Right atrium auricular region (tissue), 2 donors: ENCODE measurements at regions not wholly inside any gene's neighbourhood (a gene's known extent, or its start where the extent isn't known, plus 50 kb on each side); places are given as distances from the start of the nearest gene placed in this dataset.

Experiments
- DNase-seq: peaks from one replicate; pipeline ENCODE4 v3.0.0-alpha.2; 2019; ENCODE audit warnings: low spot score
- H3K27ac ChIP-seq, 2 donors: fragments of 200-600 bp; sonication (generic); 1 replicate in 1 of 2; 2 replicates in 1 of 2; pipeline ENCODE4 v1.5.1; 2016 to 2019
- H3K27me3 ChIP-seq, 2 donors: fragments of 200-600 bp; sonication (generic); one replicate each; pipeline versions ENCODE4 v1.5.1 to v1.6.0; 2017 to 2019
- H3K36me3 ChIP-seq: fragments of 200-600 bp; sonication (generic); one replicate; pipeline ENCODE4 v1.5.1; 2016
- H3K4me1 ChIP-seq, 2 donors: fragments of 200-600 bp; sonication (generic); one replicate each; pipeline versions ENCODE4 v1.5.1 to v1.6.0; 2017 to 2019
- H3K4me3 ChIP-seq, 2 donors: fragments of 200-600 bp; sonication (generic); 1 replicate in 1 of 2; 2 replicates in 1 of 2; pipeline ENCODE4 v1.5.1; 2017 to 2019; ENCODE audit warnings: mild to moderate bottlenecking in 1 of 2, moderate library complexity in 1 of 2
- H3K9me3 ChIP-seq, 2 donors: fragments of 200-600 bp; sonication (generic); one replicate each; pipeline ENCODE4 v1.5.1; 2019
- TF ChIP-seq, protein P1 (sequence below), 2 donors: fragments of 200-600 bp; sonication (generic); IDR thresholded peaks; one replicate each; pipeline ENCODE4 v1.5.1; 2019; ENCODE audit warnings: antibody characterized with exemption in 2 of 2

DNA sequence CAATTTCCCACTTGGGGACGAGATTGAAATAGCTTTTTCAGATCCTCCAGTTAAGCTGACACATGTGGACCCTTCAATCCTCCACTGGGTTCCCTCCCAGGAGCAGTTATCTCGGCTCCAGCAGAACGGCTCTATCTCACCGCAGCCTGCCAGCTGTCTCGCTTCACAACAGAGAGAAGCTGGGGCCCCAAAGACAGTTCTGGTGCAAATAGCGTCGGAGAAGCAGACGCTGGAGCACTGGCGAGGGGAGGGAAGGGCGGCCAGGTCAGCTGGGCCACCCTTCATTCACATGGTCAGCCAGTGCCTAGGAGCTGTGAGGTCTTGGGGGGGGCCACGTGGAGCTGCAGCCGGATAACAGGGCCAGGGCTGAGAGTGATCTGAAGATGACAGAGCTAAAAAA, 141.3 kb upstream of the SDK2 start:
- peaks cover 0 to 5% of the 10 kb centered on the region in 2 donors for H3K27me3 ChIP-seq
- H3K36me3 ChIP-seq = no peaks in the 10 kb centered on the region
- no peak for DNase-seq

DNA sequence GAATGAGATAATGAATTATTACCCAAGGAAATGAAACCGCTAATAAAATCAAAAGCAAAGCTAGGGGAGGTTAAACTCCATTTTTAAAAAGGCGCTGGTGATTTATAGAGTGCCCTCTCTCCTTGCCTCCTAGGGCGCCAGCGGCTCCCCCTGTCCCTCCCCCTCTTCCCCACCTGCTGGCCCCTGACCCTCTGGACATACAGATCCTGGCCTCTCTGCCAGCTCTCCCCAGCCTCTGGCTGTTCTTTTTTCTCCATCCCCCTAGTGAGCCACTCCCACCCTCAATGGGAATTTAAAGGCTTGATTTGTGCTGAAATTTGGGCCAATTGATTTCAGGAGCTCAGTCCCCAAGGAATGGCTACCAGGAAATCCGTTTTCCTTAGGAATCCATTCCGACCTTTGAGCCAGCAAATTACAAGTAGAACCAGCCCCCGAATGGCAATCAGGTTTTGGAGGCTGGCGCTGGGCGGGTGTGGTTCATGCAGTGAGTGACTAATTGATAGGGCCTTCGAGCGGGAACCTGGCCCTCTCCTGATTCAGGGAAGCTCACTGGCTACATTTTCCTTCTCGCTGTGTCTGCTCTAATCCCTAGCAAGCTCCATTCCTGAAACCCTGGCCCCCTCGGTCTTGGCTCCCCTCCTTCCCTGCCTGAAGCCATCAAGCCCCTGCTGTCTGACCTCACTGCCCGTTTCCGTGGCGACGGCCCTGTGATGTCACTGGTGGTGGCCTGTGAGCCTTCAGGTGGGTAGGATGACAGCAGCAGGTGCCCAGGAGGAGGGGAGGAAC, 141.9 kb upstream of the SDK2 start:
- Histone ChIP-seq H3K27me3 (peaks cover 0 to 5% of the 10 kb centered on the region in 2 donors), H3K4me3 (no peak overlapping the region), H3K27ac (no peak overlapping the region), H3K9me3 (no peaks in the 10 kb centered on the region), H3K36me3 (no peaks in the 10 kb centered on the region), H3K4me1 (peaks cover 0 to 15% of the 10 kb centered on the region in 2 donors)
- TF ChIP-seq, protein P1, sequence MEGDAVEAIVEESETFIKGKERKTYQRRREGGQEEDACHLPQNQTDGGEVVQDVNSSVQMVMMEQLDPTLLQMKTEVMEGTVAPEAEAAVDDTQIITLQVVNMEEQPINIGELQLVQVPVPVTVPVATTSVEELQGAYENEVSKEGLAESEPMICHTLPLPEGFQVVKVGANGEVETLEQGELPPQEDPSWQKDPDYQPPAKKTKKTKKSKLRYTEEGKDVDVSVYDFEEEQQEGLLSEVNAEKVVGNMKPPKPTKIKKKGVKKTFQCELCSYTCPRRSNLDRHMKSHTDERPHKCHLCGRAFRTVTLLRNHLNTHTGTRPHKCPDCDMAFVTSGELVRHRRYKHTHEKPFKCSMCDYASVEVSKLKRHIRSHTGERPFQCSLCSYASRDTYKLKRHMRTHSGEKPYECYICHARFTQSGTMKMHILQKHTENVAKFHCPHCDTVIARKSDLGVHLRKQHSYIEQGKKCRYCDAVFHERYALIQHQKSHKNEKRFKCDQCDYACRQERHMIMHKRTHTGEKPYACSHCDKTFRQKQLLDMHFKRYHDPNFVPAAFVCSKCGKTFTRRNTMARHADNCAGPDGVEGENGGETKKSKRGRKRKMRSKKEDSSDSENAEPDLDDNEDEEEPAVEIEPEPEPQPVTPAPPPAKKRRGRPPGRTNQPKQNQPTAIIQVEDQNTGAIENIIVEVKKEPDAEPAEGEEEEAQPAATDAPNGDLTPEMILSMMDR (IDR thresholded peaks at IDR 0.05) = no peak
- DNase-seq = no peak

More for the DNA sequence above, 141.3 kb upstream of the SDK2 start:
- Histone ChIP-seq H3K27ac (no peak overlapping the region), H3K9me3 (no peaks in the 10 kb centered on the region), H3K4me1 (peaks cover 0 to 15% of the 10 kb centered on the region in 2 donors), H3K4me3 (no peak overlapping the region)
- TF ChIP-seq, protein P1 (IDR thresholded peaks at IDR 0.05) = no peak

DNA sequence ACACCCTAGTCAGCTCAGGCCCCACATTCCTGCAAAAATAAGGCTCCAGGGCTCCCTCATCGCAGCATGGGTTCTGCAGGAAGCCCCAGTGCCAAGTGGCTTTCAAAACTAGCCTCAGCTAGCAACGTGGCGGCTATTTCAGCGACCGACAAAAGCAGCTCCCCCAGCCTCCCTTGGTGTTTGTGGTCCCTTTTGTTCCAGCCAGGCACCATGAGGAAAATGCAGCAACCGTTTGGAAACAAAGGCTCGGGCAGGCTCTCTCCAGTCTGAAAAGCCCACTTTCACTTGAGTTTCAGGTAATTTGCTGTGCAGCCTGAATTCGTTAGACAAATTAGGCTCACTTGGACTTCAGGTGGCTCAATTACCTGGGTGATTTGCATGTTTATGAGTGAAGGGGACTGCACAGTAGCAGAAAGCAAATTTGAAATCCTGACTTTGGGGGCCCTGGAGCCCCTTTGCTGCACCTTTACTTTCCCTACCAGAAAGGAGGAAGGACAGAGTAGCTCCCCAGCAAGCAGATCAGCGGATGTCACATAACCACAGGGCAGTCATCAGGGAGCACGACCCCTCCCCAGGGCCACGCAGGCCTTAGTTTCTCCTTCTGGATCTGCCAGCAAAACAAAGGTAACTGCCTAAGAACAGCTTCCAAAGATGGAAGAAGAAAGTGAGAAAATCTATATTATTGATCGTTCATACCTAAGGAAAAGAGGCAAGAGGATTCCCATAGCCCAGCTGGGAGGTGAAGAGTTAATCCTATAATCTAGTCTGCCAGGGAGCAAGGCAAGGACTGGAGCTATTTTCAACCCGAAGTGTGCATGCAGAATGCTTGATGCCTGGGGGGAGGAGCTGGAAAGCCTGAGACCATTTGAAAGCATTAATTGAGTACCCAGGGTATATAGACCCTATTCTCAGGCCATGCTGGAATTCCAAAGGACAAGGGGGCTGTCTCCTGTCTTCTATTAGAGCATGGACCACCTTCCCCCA, 143.1 kb upstream of the SDK2 start:
- Histone ChIP-seq H3K27me3 (peaks cover 0 to 5% of the 10 kb centered on the region in 2 donors), H3K27ac (no peak overlapping the region), H3K4me1 (peaks cover 0 to 15% of the 10 kb centered on the region in 2 donors), H3K4me3 (no peak overlapping the region), H3K9me3 (no peaks in the 10 kb centered on the region), H3K36me3 (no peaks in the 10 kb centered on the region)
- TF ChIP-seq, protein P1 (IDR thresholded peaks at IDR 0.05) = no peak
- DNase-seq = no peak

DNA sequence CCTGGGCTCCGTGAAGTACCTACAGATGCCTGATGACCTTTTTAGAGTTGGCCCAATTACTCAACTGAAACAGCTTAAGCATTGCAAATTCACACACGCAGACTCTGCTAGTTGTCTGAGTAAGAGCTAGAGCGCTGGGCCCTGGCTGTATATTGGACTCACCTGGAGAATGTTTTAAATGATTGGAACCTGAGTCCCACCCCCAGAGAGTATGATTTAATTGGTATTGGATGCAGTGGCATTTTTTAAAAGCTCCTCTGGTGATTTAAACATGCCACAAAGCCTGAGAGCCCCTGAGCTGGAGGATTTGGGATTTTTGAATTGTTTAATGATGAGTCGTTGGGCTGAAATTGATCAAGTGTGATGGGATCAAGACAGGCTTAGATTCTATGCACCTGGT, 143.9 kb upstream of the SDK2 start:
- TF ChIP-seq, protein P1 (IDR thresholded peaks at IDR 0.05) = no peak
- peaks cover 0 to 4% of the 10 kb centered on the region in 2 donors for H3K27me3 ChIP-seq

DNA sequence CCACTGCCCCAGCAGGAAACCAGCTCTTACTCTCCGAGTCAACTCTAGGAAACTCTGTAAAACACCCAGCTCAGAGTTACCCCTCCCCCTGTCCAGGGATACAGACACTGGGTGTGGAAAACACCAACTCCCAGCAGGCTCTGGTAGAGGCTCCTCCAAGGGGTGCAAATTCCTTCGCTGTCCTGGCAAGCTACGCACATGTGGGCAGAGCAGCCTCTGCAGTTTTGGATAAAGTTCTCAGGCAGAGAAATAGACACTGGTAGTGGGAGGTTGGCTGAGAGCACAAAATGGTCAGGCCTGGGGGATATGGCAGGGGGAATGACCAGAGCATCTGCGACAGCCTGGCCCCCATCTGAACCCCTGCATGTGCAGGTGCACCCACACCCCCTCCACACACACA, 146.9 kb upstream of the SDK2 start:
- TF ChIP-seq, protein P1 (IDR thresholded peaks at IDR 0.05) = no peak
- no peak for DNase-seq
- Histone ChIP-seq H3K9me3 (no peaks in the 10 kb centered on the region), H3K4me1 (peaks cover 0 to 6% of the 10 kb centered on the region in 2 donors), H3K4me3 (no peak overlapping the region), H3K27me3 (no peaks in the 10 kb centered on the region), H3K36me3 (no peaks in the 10 kb centered on the region), H3K27ac (no peak overlapping the region)

More for the DNA sequence above, 143.9 kb upstream of the SDK2 start:
- Histone ChIP-seq H3K27ac (no peak overlapping the region), H3K9me3 (no peaks in the 10 kb centered on the region), H3K4me1 (peaks cover 0 to 15% of the 10 kb centered on the region in 2 donors), H3K36me3 (no peaks in the 10 kb centered on the region), H3K4me3 (no peak overlapping the region)
- no peak for DNase-seq
